ENCODE measurements at regions not wholly inside any gene's neighbourhood (a gene's known extent, or its start where the extent isn't known, plus 50 kb on each side); places are given as distances from the start of the nearest gene placed in this dataset.

DNA sequence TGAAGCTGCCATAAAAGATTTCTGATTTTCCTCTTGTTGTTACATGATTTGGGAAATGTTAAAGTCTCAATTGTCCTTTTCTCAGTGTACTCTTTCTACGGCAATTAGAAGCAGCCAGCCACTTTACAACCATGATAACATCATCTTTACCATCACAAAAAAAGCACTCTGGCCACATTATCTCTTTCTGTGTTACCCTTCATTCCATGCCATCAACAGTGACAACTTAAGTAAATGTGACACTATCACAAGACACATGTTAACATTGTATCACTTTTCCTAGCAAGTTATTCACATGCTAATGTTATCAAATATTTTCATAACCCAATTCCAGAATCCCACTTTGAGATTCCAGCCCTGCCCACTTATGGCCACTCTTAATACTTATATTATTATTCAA lies 131.2 kb downstream of the TMX3 start:
- no peak overlapping the region for H3K4me3 ChIP-seq (ENCODE audit: low read depth, low read length)
- no peak for DNase-seq (ENCODE audit: low read depth)
- TF ChIP-seq, protein P1, sequence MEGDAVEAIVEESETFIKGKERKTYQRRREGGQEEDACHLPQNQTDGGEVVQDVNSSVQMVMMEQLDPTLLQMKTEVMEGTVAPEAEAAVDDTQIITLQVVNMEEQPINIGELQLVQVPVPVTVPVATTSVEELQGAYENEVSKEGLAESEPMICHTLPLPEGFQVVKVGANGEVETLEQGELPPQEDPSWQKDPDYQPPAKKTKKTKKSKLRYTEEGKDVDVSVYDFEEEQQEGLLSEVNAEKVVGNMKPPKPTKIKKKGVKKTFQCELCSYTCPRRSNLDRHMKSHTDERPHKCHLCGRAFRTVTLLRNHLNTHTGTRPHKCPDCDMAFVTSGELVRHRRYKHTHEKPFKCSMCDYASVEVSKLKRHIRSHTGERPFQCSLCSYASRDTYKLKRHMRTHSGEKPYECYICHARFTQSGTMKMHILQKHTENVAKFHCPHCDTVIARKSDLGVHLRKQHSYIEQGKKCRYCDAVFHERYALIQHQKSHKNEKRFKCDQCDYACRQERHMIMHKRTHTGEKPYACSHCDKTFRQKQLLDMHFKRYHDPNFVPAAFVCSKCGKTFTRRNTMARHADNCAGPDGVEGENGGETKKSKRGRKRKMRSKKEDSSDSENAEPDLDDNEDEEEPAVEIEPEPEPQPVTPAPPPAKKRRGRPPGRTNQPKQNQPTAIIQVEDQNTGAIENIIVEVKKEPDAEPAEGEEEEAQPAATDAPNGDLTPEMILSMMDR (IDR thresholded peaks at IDR 0.05; ENCODE audit: control insufficient read depth, extremely low read depth, insufficient read depth), result no peak

DNA sequence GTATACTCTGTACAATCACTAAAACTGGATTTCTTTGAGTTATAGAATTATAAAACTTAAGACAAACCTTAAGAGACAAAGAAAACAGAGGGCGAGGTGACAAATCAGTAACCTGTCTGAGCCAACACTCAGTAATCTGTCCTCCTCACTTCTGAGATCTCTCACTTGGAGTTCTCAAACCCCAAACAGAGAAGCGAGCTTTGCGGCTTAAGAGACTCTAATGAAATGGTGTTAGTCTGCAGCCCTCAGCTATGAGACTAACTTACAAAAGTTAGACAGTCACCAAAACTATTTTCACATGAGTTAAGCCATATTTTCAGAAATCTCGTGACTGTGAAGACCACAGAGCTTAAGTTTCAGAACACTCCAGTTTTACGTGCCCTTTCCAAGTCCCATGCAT lies 140.6 kb downstream of the TMX3 start:
- DNase-seq (ENCODE audit: low read depth), result no peak
- H3K4me3 ChIP-seq (ENCODE audit: low read depth, low read length), result no peak overlapping the region

DNA sequence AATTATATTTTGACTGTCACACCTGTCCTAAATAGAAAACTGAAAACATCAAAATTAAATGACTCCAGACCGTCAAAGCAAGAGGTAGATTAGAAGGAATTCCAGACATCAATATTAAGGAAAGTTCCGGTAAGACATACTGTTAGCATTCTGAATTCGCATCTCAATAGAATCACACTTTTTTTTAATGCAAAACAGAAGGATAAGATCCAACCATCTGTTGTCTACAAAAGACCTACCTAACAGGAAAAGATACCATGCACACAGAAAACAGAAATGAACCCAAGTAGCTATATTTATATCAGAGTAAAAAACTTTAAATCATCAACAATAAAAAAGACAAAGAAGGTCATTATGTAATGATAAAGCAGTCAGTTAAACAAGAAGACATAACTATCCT lies 145.0 kb downstream of the TMX3 start:
- TF ChIP-seq, protein P1 (IDR thresholded peaks at IDR 0.05; ENCODE audit: control insufficient read depth, extremely low read depth, insufficient read depth), result no peak
- no peak for DNase-seq (ENCODE audit: low read depth)
- no peak overlapping the region for H3K4me3 ChIP-seq (ENCODE audit: low read depth, low read length)

More for the DNA sequence above, 140.6 kb downstream of the TMX3 start:
- TF ChIP-seq, protein P1 (IDR thresholded peaks at IDR 0.05; ENCODE audit: control insufficient read depth, extremely low read depth, insufficient read depth), result no peak

DNA sequence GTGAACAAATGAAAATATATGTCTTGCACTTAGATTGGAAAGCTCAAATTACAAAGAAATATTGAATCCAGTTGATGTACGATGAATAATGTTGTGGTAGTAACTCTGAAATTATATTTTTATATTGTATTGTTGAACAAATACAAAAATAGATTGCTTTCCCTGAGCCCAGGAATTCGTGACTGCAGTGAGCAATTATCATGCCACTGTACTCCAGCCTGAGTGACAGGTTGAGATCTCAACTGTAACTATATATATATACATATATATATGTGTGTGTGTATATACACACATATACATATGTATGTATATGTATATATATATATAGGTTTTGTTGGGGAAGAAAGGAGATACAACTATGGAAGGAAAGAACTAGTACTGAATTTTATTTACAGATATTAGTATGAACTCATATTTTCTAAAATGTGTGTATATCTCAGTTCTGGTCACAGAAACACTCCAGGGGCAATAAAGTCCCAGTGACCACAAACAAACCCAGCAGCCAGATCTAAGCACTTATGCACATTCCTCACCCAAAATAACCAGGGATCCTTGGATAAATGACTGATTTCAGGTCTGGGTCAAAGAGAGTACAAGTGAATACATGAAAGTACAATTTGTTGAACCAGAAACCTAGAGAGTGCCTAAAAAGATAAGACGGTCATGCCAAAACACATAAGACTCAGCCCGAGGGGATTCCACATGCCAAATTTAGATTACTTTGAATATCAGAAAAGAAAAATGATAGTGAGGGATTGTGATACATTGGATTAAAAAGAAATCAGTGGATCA lies 146.3 kb downstream of the TMX3 start:
- TF ChIP-seq, protein P1 (IDR thresholded peaks at IDR 0.05; ENCODE audit: control insufficient read depth, extremely low read depth, insufficient read depth), result no peak
- no peak for DNase-seq (ENCODE audit: low read depth)
- no peak overlapping the region for H3K4me3 ChIP-seq (ENCODE audit: low read depth, low read length)

DNA sequence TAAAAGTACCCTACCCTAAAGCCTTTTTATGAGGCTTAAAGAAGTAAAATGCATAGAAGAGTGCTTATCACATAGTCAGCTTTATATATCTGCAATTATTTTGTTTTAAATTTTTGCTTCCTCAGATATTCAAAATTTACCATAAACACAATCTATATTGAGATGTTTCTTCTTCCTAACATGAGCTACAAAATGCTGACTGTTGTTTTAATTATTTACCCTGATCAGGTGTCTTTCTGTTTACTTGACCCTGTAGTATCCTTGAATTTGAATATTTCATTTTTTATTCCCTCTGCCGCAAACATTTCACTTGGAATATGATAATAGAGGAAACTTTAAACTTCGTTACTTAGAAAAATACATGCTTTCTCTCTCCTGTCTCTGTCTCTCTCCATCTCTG lies 147.9 kb downstream of the TMX3 start:
- no peak overlapping the region for H3K4me3 ChIP-seq (ENCODE audit: low read depth, low read length)

DNA sequence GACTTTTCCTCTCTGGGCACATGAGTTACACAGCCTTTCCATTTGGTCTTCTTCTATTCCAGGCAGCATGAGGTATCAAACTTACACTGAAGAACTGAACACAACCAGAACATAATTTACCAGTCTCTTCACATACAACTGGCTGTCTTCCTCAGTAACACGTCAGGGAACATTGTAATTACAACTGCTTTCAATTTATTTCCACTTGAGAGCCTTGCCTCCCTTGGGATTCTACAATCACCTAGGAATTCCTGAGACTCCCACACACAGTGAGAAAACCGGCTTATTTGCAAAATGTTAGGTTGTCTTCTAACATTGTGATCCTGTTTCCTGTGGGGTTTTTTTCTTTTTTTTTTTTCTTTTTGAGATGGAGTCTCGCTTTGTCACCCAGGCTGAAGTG lies 149.9 kb downstream of the TMX3 start:
- TF ChIP-seq, protein P1 (IDR thresholded peaks at IDR 0.05; ENCODE audit: control insufficient read depth, extremely low read depth, insufficient read depth), result no peak
- H3K4me3 ChIP-seq (ENCODE audit: low read depth, low read length), result no peak overlapping the region
- no peak for DNase-seq (ENCODE audit: low read depth)

More for the DNA sequence above, 147.9 kb downstream of the TMX3 start:
- no peak for DNase-seq (ENCODE audit: low read depth)
- TF ChIP-seq, protein P1 (IDR thresholded peaks at IDR 0.05; ENCODE audit: control insufficient read depth, extremely low read depth, insufficient read depth), result no peak

DNA sequence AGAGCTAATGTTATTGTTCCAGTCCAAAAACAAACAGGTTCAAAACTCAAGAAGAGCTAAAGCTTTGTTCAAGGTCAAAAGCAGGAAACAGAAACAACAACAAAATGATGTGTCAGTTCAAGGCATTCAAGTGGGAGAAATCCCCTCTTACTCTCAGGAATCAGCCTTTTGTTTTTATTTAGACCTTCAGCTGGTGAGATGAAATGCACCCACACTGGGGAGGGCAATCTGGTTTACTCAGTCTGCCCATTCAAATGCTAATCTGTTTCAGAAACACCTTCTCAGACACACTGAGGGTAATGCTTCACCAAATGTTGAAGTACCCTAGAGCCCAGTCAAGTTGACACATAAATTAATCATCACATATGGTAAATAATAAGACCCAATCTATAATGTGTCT lies 150.6 kb downstream of the TMX3 start:
- TF ChIP-seq, protein P1 (IDR thresholded peaks at IDR 0.05; ENCODE audit: control insufficient read depth, extremely low read depth, insufficient read depth), result no peak

More for the DNA sequence above, 150.6 kb downstream of the TMX3 start:
- H3K4me3 ChIP-seq (ENCODE audit: low read depth, low read length), result no peak overlapping the region
- no peak for DNase-seq (ENCODE audit: low read depth)
